ENCODE measurements at regions not wholly inside any gene's neighbourhood (a gene's known extent, or its start where the extent isn't known, plus 50 kb on each side); places are given as distances from the start of the nearest gene placed in this dataset.

DNA sequence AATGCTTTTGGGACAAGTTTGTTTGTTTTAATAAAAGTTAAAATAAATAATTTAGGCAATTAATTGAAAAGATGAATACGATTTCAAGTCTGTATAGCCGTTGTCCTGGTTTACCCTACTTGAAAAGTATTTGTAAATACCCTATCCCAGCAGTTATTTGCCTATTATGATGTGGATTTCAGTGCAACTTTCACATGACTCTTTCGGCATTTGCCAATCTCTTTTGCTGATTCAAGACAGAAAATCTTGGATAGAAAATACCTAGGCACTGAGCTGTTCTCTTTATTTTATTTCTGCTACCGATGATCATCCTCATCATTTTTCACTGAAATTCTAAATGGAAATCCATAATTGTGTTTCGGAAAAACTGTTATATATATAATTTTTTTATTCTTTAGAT is 125.9 kb upstream of the FZD8 start:
- no peak for TF ChIP-seq CTCF (IDR thresholded peaks at IDR 0.05; ENCODE audit: insufficient read depth, low read depth, low read length, missing control alignments)
- no peak for DNase-seq (ENCODE audit: low read depth)

GRCh38 chr10:35765996-35766395 is 123.9 kb upstream of the FZD8 start:
- no peak for DNase-seq (ENCODE audit: low read depth)
- no peak overlapping the region for H3K4me3 ChIP-seq (ENCODE audit: low read depth, low read length)
- no peak for TF ChIP-seq CTCF (IDR thresholded peaks at IDR 0.05; ENCODE audit: insufficient read depth, low read depth, low read length, missing control alignments)

More for the DNA sequence above, 125.9 kb upstream of the FZD8 start:
- no peak overlapping the region for H3K4me3 ChIP-seq (ENCODE audit: low read depth, low read length)

GRCh38 chr10:35765066-35765527 is 123.0 kb upstream of the FZD8 start:
- DNase-seq (ENCODE audit: low read depth) = no peak
- no peak overlapping the region for H3K4me3 ChIP-seq (ENCODE audit: low read depth, low read length)
- TF ChIP-seq CTCF (IDR thresholded peaks at IDR 0.05; ENCODE audit: insufficient read depth, low read depth, low read length, missing control alignments) = no peak

- DNase-seq (ENCODE audit: low read depth) = no peak
- H3K4me3 ChIP-seq (ENCODE audit: low read depth, low read length) = no peak overlapping the region
- TF ChIP-seq CTCF (IDR thresholded peaks at IDR 0.05; ENCODE audit: insufficient read depth, low read depth, low read length, missing control alignments) = no peak
These were observed 120.4 kb upstream of the FZD8 start for GRCh38 chr10:35762311-35763030.

GRCh38 chr10:35758076-35758475 is 116.0 kb upstream of the FZD8 start:
- H3K4me3 ChIP-seq (ENCODE audit: low read depth, low read length) = no peak overlapping the region
- no peak for DNase-seq (ENCODE audit: low read depth)
- TF ChIP-seq CTCF (IDR thresholded peaks at IDR 0.05; ENCODE audit: insufficient read depth, low read depth, low read length, missing control alignments) = no peak

DNA sequence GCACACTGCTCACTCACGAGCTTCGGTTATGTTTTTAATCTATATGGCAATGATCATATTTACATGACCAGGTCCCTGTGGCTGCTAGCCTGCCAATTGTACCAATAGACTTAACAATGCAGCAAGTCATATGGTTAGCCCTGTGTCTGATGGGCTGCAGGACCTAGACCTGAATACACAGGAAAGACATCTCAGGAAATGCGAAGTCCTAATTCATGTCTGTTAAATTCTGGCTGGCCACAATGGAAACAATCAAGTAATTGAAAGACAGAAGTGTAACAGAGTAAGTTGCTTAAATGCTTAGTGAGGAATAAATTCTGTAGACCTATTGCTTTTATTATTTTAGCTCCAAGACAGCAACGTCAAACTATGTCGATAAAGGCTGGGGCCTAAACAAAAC is 112.4 kb upstream of the FZD8 start:
- no peak for TF ChIP-seq CTCF (IDR thresholded peaks at IDR 0.05; ENCODE audit: insufficient read depth, low read depth, low read length, missing control alignments)
- DNase-seq (ENCODE audit: low read depth) = no peak
- H3K4me3 ChIP-seq (ENCODE audit: low read depth, low read length) = no peak overlapping the region
